Glutamatergic neuron (in vitro differentiated cells): ENCODE measurements at regions not wholly inside any gene's neighbourhood (a gene's known extent, or its start where the extent isn't known, plus 50 kb on each side); places are given as distances from the start of the nearest gene placed in this dataset.

Experiments used
- DNase-seq: peaks from one replicate; pipeline ENCODE4 v3.0.0; 2022
- H3K27ac Mint-ChIP-seq: one replicate; pipeline ENCODE4 v1.8.0; 2020; ENCODE audit warnings: mild to moderate bottlenecking, mixed read lengths, inconsistent platforms; ENCODE audit not compliant: unreplicated experiment
- H3K27me3 Mint-ChIP-seq: one replicate; pipeline ENCODE4 v1.8.0; 2020; ENCODE audit warnings: mild to moderate bottlenecking, moderate library complexity, mixed read lengths, inconsistent platforms; ENCODE audit not compliant: unreplicated experiment
- H3K36me3 Mint-ChIP-seq: one replicate; pipeline ENCODE4 v1.8.0; 2020; ENCODE audit warnings: mild to moderate bottlenecking, mixed read lengths, inconsistent platforms; ENCODE audit not compliant: unreplicated experiment
- H3K4me1 Mint-ChIP-seq: one replicate; pipeline ENCODE4 v1.8.0; 2020; ENCODE audit warnings: mild to moderate bottlenecking, low read depth, mixed read lengths, inconsistent platforms; ENCODE audit not compliant: unreplicated experiment
- H3K4me3 Mint-ChIP-seq: one replicate; pipeline ENCODE4 v1.8.0; 2020; ENCODE audit warnings: mild to moderate bottlenecking, mixed read lengths, inconsistent platforms; ENCODE audit not compliant: unreplicated experiment
- H3K9me3 Mint-ChIP-seq: one replicate; pipeline ENCODE4 v1.8.0; 2020; ENCODE audit warnings: mild to moderate bottlenecking, moderate library complexity, mixed read lengths, inconsistent platforms; ENCODE audit not compliant: unreplicated experiment
- CTCF ChIP-seq: fragments of 200-600 bp; sonication (generic); IDR thresholded peaks from one replicate; pipeline ENCODE4 v1.5.0; 2021; ENCODE audit not compliant: partially characterized antibody, unreplicated experiment

GRCh38 chr3:193902607-193903511 lies 233.1 kb upstream of the HES1 start:
- Mint-ChIP-seq H3K27ac (no peak overlapping the region), H3K4me3 (peak overlapping the region; percentile 2), H3K27me3 (peaks cover 4% of the 10 kb centered on the region), H3K9me3 (peaks cover 6% of the 10 kb centered on the region), H3K36me3 (peaks cover 3% of the 10 kb centered on the region), H3K4me1 (peaks cover 35% of the 10 kb centered on the region)
- TF ChIP-seq CTCF: no peak
- DNase-seq: no peak

- peaks cover 9% of the 10 kb centered on the region for H3K36me3 Mint-ChIP-seq
- H3K4me1 Mint-ChIP-seq: peaks cover 33% of the 10 kb centered on the region
- no peak for TF ChIP-seq CTCF
- no peak for DNase-seq
- peak overlapping the region; percentile 69 for H3K4me3 Mint-ChIP-seq
- peak overlapping the region; percentile 83 for H3K27ac Mint-ChIP-seq
- peaks cover 6% of the 10 kb centered on the region for H3K9me3 Mint-ChIP-seq
- peaks cover 4% of the 10 kb centered on the region for H3K27me3 Mint-ChIP-seq
Observed at GRCh38 chr3:193903512-193903817, 232.5 kb upstream of the HES1 start.

DNA sequence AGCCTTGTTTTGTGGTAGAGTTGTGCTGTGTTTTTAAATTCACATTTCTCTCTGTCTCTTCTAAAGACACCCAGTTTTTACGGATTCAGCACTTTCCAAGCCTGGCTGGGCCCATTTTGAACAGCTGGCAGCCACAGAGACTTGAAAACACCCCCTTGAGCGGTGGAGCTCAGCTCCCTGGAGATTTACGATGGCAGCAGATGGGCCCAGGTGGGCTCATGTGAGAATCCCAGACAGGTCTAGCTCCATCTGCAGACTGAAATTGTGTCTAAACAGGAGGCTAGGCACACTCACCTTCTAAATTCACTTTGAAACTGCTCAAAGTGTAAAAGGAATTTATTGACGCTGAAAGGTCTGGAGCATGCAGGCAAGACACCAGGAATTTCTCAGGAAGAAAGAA lies 232.0 kb upstream of the HES1 start:
- H3K27ac Mint-ChIP-seq: peak overlapping the region; percentile 83
- peaks cover 30% of the 10 kb centered on the region for H3K4me1 Mint-ChIP-seq
- peaks cover 4% of the 10 kb centered on the region for H3K27me3 Mint-ChIP-seq
- H3K9me3 Mint-ChIP-seq: peaks cover 6% of the 10 kb centered on the region
- H3K36me3 Mint-ChIP-seq: peaks cover 9% of the 10 kb centered on the region
- DNase-seq: peak; percentile 68
- no peak for TF ChIP-seq CTCF
- peak overlapping the region; percentile 69 for H3K4me3 Mint-ChIP-seq

DNA sequence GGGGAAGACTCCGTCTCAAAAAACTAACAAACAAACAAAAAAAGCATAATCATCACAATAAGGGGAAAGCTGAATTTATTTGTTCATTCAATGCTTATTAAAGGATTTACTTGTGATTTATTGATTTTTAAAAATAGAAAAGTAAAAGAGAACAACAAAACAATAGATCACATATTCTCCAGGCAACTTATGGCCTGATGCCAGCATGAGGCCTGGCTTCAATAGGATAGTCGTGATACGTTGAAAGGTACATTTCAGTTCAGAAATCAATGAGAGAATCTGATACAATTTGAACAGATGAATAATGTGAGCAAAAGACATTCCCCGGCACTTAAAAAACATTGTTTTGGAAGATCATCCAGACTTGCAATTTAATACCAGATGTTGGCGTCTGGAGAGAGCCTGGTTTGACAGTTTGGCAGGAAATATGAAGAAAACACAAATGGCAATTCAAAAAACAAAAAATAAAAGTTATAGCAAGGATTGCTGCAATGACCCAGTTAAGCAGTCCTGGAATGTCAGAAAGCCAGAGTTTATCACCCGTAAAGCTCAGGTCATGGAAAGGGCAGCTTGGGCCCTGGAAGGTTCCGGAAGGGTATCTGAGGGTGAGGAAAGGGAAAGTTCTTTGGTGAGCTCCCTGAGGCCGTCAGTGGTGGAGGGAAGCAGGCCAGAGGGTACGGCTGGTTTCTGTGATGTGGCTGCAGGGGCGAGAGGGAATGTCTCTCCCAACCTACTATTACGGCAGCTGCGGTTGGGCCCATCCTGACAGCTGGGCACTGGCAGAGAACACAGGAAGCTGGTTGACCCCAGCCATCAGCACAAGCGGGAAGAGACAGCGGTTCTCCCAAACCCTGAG lies 230.2 kb upstream of the HES1 start:
- Mint-ChIP-seq H3K9me3 (peaks cover 6% of the 10 kb centered on the region), H3K4me1 (peaks cover 26% of the 10 kb centered on the region), H3K4me3 (no peak overlapping the region), H3K27ac (no peak overlapping the region), H3K27me3 (peaks cover 4% of the 10 kb centered on the region), H3K36me3 (peaks cover 9% of the 10 kb centered on the region)
- TF ChIP-seq CTCF: no peak
- DNase-seq: no peak

- Mint-ChIP-seq H3K4me1 (peaks cover 26% of the 10 kb centered on the region), H3K36me3 (peaks cover 9% of the 10 kb centered on the region), H3K4me3 (no peak overlapping the region), H3K27ac (no peak overlapping the region), H3K27me3 (peaks cover 4% of the 10 kb centered on the region), H3K9me3 (peaks cover 6% of the 10 kb centered on the region)
- no peak for TF ChIP-seq CTCF
- no peak for DNase-seq
Observed at GRCh38 chr3:193906849-193907410, 229.0 kb upstream of the HES1 start.
